GM12891 (cell line): ENCODE measurements at regions not wholly inside any gene's neighbourhood (a gene's known extent, or its start where the extent isn't known, plus 50 kb on each side); places are given as distances from the start of the nearest gene placed in this dataset.

Experiments used
- POLR2A ChIP-seq: IDR thresholded peaks from 2 replicates; pipeline ENCODE4 v1.6.1; 2011; ENCODE audit warnings: low read depth, low read length, control low read depth
- POLR2AphosphoS5 ChIP-seq: IDR thresholded peaks from 2 replicates; pipeline ENCODE4 v1.6.1; 2011; ENCODE audit warnings: low read depth, low read length, control low read depth
- POU2F2 ChIP-seq: IDR thresholded peaks from 2 replicates; pipeline ENCODE4 v1.6.1; 2011; ENCODE audit warnings: low read depth, mild to moderate bottlenecking, control low read depth, low read length, moderate library complexity
- SPI1 ChIP-seq: IDR thresholded peaks from 2 replicates; pipeline ENCODE4 v1.6.1; 2011; ENCODE audit warnings: low read depth, low read length, control low read depth
- TAF1 ChIP-seq: IDR thresholded peaks from 2 replicates; pipeline ENCODE4 v1.6.1; 2011; ENCODE audit warnings: low read depth, low read length, control low read depth

DNA sequence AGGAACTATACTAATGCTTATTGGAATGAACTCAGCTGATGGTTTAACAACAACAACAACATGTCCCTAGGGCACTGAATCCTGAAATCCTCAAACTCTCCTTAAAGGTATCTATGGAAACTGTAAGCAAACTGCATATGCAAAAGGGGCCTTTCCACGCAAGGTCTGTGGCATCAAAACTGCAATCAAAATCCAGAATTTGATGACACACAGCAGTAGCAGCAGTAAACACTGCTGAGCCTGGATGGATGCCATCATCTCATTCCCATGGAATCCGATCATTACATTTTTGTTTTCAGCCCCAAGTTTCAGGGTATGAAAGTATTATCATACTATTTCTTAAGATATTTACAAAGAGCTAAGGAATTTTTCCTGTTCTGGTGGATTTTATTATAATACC is 399.7 kb downstream of the VPS13C start:
- no peak for TF ChIP-seq POLR2A
- no peak for TF ChIP-seq POLR2AphosphoS5
- TF ChIP-seq SPI1 = no peak
- TF ChIP-seq TAF1 = no peak
- TF ChIP-seq POU2F2 = no peak
